ENCODE measurements at regions not wholly inside any gene's neighbourhood (a gene's known extent, or its start where the extent isn't known, plus 50 kb on each side); places are given as distances from the start of the nearest gene placed in this dataset.

- H3K27me3 Mint-ChIP-seq (ENCODE audit: unreplicated experiment): peaks cover 36% of the 10 kb centered on the region
- H3K36me3 Mint-ChIP-seq (ENCODE audit: unreplicated experiment): peaks cover 5% of the 10 kb centered on the region
- no peaks in the 10 kb centered on the region for H3K9me3 Mint-ChIP-seq (ENCODE audit: unreplicated experiment)
- peaks cover 63% of the 10 kb centered on the region for H3K4me1 Mint-ChIP-seq (ENCODE audit: unreplicated experiment)
- TF ChIP-seq CTCF (IDR thresholded peaks at IDR 0.05): no peak
- DNase-seq (ENCODE audit: extremely low spot score, unreplicated experiment): no peak
- H3K4me3 Mint-ChIP-seq (ENCODE audit: unreplicated experiment): peak overlapping the region; percentile 42
- no peak overlapping the region for H3K27ac Mint-ChIP-seq (ENCODE audit: unreplicated experiment)
Observed at GRCh38 chr5:73302797-73303147, 129.8 kb downstream of the TMEM174 start.

- Mint-ChIP-seq H3K9me3 (ENCODE audit: unreplicated experiment) (no peaks in the 10 kb centered on the region), H3K36me3 (ENCODE audit: unreplicated experiment) (peaks cover 5% of the 10 kb centered on the region), H3K27me3 (ENCODE audit: unreplicated experiment) (peaks cover 48% of the 10 kb centered on the region), H3K4me3 (ENCODE audit: unreplicated experiment) (no peak overlapping the region), H3K27ac (ENCODE audit: unreplicated experiment) (no peak overlapping the region), H3K4me1 (ENCODE audit: unreplicated experiment) (peaks cover 70% of the 10 kb centered on the region)
- no peak for DNase-seq (ENCODE audit: extremely low spot score, unreplicated experiment)
- no peak for TF ChIP-seq CTCF (IDR thresholded peaks at IDR 0.05)
Observed at GRCh38 chr5:73301208-73301901, 128.4 kb downstream of the TMEM174 start.

GRCh38 chr5:73300337-73301207, 127.6 kb downstream of the TMEM174 start:
- Mint-ChIP-seq H3K4me1 (ENCODE audit: unreplicated experiment) (peaks cover 67% of the 10 kb centered on the region), H3K27me3 (ENCODE audit: unreplicated experiment) (peaks cover 51% of the 10 kb centered on the region), H3K9me3 (ENCODE audit: unreplicated experiment) (no peaks in the 10 kb centered on the region), H3K27ac (ENCODE audit: unreplicated experiment) (peak overlapping the region; percentile 67), H3K4me3 (ENCODE audit: unreplicated experiment) (no peak overlapping the region), H3K36me3 (ENCODE audit: unreplicated experiment) (peaks cover 5% of the 10 kb centered on the region)
- no peak for TF ChIP-seq CTCF (IDR thresholded peaks at IDR 0.05)
- no peak for DNase-seq (ENCODE audit: extremely low spot score, unreplicated experiment)

GRCh38 chr5:73299665-73300336, 126.8 kb downstream of the TMEM174 start:
- no peak for DNase-seq (ENCODE audit: extremely low spot score, unreplicated experiment)
- no peak for TF ChIP-seq CTCF (IDR thresholded peaks at IDR 0.05)
- Mint-ChIP-seq H3K36me3 (ENCODE audit: unreplicated experiment) (peaks cover 5% of the 10 kb centered on the region), H3K4me3 (ENCODE audit: unreplicated experiment) (peak overlapping the region; percentile 66), H3K4me1 (ENCODE audit: unreplicated experiment) (peaks cover 67% of the 10 kb centered on the region), H3K27ac (ENCODE audit: unreplicated experiment) (peak overlapping the region; percentile 67), H3K27me3 (ENCODE audit: unreplicated experiment) (peaks cover 51% of the 10 kb centered on the region), H3K9me3 (ENCODE audit: unreplicated experiment) (no peaks in the 10 kb centered on the region)
